MCF 10A (cell line): ENCODE measurements at regions not wholly inside any gene's neighbourhood (a gene's known extent, or its start where the extent isn't known, plus 50 kb on each side); places are given as distances from the start of the nearest gene placed in this dataset.

Experiments
- BruUV-seq: library from RNA; stranded (reverse); fragments of 400-500 nt; replicated peaks from 2 replicates; lab custom pipeline; 2021; lab: Mats Ljungman, UMichigan
- CTCF ChIA-PET: fragments of 300-600 bp; sonication (Branson Sonifier 250); formaldehyde crosslinking; extraction: SDS; loops from one replicate; lab custom pipeline; 2021; ENCODE audit warnings: antibody characterized with exemption, inconsistent platforms; lab: Yijun Ruan, JAX
- POLR2A ChIA-PET: fragments of 300-600, 350-650 bp; sonication (Branson Sonifier 250); formaldehyde crosslinking; extraction: SDS; loops from one replicate; lab custom pipeline; 2020; ENCODE audit warnings: antibody characterized with exemption, inconsistent platforms; lab: Yijun Ruan, JAX
- DNase-seq: peaks from one replicate; pipeline ENCODE4 v3.0.0-alpha.2; 2018; ENCODE audit not compliant: unreplicated experiment
- H3K27ac Mint-ChIP-seq: one replicate; pipeline ENCODE4 v1.8.0; 2022; ENCODE audit warnings: mild to moderate bottlenecking, low read depth, mixed read lengths; ENCODE audit not compliant: unreplicated experiment
- H3K27me3 Mint-ChIP-seq: one replicate; pipeline ENCODE4 v1.8.0; 2022; ENCODE audit warnings: mixed read lengths; ENCODE audit not compliant: insufficient read depth, unreplicated experiment
- H3K36me3 Mint-ChIP-seq: one replicate; pipeline ENCODE4 v1.8.0; 2022; ENCODE audit warnings: mild to moderate bottlenecking, moderate library complexity, mixed read lengths; ENCODE audit not compliant: insufficient read depth, unreplicated experiment
- H3K4me1 Mint-ChIP-seq: one replicate; pipeline ENCODE4 v1.8.0; 2022; ENCODE audit warnings: mixed read lengths; ENCODE audit not compliant: insufficient read depth, unreplicated experiment
- H3K4me3 Mint-ChIP-seq: one replicate; pipeline ENCODE4 v1.8.0; 2022; ENCODE audit warnings: mild to moderate bottlenecking, moderate library complexity, mixed read lengths; ENCODE audit not compliant: unreplicated experiment
- H3K9me3 Mint-ChIP-seq: one replicate; pipeline ENCODE4 v1.8.0; 2022; ENCODE audit warnings: mixed read lengths; ENCODE audit not compliant: unreplicated experiment
- intact Hi-C: fragments of 100-400 bp; cut with micrococcal nuclease; formaldehyde crosslinking; loops from 2 replicates; pipeline ENCODE4 v1.14.1; 2022
- TF ChIP-seq, protein P1 (sequence below): fragments of 200-600 bp; IDR thresholded peaks from one replicate; pipeline ENCODE4 v1.8.0; 2022; ENCODE audit warnings: antibody characterized with exemption, mild to moderate bottlenecking; ENCODE audit not compliant: unreplicated experiment

DNA sequence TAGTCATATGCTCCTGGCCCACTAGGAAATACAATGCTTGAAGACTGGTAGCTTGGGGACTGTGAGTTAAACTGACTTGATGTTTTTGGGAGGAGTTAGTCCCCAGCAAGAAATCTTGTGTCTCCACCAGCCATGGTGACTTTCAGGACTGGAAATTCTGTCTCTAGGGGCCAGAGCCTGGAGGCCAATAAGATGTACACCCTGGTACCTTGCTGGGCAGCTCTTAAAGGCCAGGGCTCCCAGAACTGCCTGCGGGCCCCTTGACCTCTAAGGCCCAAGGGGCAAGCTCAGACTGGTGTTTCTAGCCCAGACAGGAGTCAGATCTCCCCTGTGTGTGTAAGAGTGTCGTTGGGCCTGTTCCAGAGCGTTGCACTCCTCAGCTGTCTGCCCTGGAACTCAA lies 128.7 kb upstream of the C11orf58 start:
- Mint-ChIP-seq H3K9me3 (no peaks in the 10 kb centered on the region), H3K27ac (no peak overlapping the region), H3K4me1 (peaks cover 16% of the 10 kb centered on the region), H3K4me3 (no peak overlapping the region), H3K27me3 (peaks cover 23% of the 10 kb centered on the region), H3K36me3 (no peaks in the 10 kb centered on the region)
- ChIA-PET CTCF (interaction anchor here (0.6 to 1.5 kb wide), 3 partner anchors 96 to 1281 kb away, joined by 3 to 4 read pairs (median 4); no protein-coding TSS in a partner anchor), POLR2A (interaction anchor here (0.7 to 6.0 kb wide), 2 partner anchors 511 to 1703 kb away, joined by 4 to 88 read pairs; no protein-coding TSS in a partner anchor)
- BruUV-seq, result no TSS peak
- TF ChIP-seq, protein P1, sequence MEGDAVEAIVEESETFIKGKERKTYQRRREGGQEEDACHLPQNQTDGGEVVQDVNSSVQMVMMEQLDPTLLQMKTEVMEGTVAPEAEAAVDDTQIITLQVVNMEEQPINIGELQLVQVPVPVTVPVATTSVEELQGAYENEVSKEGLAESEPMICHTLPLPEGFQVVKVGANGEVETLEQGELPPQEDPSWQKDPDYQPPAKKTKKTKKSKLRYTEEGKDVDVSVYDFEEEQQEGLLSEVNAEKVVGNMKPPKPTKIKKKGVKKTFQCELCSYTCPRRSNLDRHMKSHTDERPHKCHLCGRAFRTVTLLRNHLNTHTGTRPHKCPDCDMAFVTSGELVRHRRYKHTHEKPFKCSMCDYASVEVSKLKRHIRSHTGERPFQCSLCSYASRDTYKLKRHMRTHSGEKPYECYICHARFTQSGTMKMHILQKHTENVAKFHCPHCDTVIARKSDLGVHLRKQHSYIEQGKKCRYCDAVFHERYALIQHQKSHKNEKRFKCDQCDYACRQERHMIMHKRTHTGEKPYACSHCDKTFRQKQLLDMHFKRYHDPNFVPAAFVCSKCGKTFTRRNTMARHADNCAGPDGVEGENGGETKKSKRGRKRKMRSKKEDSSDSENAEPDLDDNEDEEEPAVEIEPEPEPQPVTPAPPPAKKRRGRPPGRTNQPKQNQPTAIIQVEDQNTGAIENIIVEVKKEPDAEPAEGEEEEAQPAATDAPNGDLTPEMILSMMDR, result no peak
- intact Hi-C loops, result loop anchor here (5.0 kb wide), 1 partner anchor 567 kb away; no protein-coding TSS in a partner anchor
- no peak for DNase-seq

DNA sequence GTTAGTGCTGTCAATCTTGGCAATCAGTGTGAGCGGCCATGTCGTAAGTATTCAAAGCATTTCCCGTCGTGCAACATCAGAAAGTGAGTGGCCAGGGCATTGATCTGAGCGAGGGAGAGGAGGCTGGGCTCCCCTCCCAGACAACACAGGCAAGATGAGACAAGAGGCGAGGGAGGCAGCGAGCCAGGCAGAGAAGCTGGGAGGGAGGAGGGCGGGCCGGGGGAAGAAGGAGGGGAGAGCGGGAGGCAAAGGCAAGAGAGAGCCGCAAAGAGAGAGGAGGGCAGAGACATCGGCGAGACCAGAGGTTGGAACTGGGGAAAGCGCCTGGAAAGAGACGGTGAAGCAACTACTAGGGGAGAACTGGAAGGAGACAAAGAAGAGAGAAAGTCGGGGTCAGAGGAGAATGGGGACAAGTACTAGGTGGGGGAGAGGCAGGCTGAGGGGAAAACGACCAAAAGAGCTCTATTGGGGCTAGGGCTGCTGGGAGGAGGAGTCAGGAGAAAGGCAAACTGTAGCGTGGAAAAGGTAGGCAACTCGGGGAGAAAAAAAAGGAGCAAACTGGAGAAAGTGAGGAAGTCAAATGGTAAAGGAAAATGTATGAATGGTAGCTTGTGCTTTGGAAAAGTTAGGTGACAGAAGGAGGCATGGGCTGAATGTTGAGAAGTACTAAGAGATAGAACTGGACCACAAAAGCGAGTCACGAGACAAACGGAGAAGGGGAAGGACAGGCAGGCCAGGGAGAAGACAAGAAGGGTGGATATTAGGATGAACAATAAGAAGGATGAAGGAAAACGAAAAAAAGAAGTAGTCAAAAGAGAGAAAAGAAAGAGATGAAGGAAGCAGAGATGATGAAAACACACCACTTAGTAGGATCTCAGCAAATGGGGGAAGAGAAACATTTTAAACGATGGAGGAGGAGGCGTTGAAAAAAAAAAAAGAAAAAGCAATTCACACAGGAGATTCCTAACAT lies 130.5 kb upstream of the C11orf58 start:
- Mint-ChIP-seq H3K4me1 (peaks cover 4% of the 10 kb centered on the region), H3K27me3 (peaks cover 19% of the 10 kb centered on the region), H3K9me3 (no peaks in the 10 kb centered on the region), H3K27ac (no peak overlapping the region), H3K36me3 (no peaks in the 10 kb centered on the region), H3K4me3 (no peak overlapping the region)
- no TSS peak for BruUV-seq
- peak; percentile 58 for DNase-seq
- intact Hi-C loops, result loop anchor here (5.0 kb wide), 1 partner anchor 566 kb away; no protein-coding TSS in a partner anchor
- TF ChIP-seq, protein P1, result no peak
- ChIA-PET CTCF (interaction anchor here (0.5 to 3.9 kb wide), 9 partner anchors 25 to 1045 kb away, joined by 3 to 15 read pairs (median 3); no protein-coding TSS in a partner anchor), POLR2A (interaction anchor here (0.6 to 6.0 kb wide), 16 partner anchors 79 to 900 kb away, joined by 3 to 88 read pairs (median 4); no protein-coding TSS in a partner anchor)

DNA sequence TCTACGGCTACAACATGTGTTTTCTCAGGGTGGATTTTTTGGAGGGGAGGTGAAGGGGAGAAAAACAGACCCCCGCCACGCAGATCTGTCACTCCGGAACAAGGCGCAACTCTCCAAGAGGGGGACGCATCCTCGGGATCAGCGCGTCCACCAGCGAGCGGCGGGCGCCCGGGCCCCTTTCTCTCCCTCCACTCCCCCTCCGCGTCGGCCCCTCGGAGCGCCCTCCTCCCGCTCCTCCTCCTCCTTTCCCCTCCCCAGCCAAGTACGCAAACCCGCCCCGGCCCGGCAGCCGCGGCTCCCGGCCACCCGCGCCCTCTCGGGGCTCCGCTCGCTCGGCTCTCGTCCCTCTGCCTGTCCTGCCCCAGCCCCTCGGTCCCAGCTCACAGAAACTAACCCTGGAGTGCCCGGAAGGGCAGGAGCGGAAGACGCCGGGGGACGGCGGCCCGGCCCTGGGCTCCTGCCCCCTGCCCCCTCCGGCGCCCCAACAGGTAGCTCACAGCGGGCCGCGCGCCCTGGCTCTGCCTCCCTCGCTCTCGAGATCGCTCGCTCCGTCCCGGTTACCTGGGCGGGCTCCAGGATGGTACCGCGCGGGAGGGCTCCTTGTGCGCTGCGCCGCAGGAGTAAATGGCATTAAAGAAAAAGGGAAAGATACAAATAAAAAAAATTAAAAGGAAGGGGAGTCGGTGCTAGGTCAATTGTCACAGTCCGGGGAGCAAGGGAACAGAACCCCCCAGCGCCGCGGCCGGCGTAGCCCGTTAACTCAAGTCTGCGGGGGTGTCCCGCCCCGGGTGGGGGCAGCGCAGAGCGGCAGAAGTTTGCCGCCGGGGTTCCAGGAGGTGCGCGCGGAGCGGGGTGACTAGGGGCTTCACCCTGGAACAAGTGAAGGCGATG lies 131.4 kb upstream of the C11orf58 start:
- CTCF ChIA-PET, result interaction anchor here (0.5 to 3.9 kb wide), 20 partner anchors 26 to 1044 kb away, joined by 3 to 15 read pairs (median 3); no protein-coding TSS in a partner anchor
- peaks cover 9% of the 10 kb centered on the region for H3K27me3 Mint-ChIP-seq
- no peak overlapping the region for H3K4me3 Mint-ChIP-seq
- H3K9me3 Mint-ChIP-seq, result no peaks in the 10 kb centered on the region
- DNase-seq, result peak; percentile 20
- no peaks in the 10 kb centered on the region for H3K36me3 Mint-ChIP-seq
- no peak overlapping the region for H3K27ac Mint-ChIP-seq
- BruUV-seq, result no TSS peak
- POLR2A ChIA-PET, result interaction anchor here (0.6 to 6.0 kb wide), 35 partner anchors 11 to 957 kb away, joined by 3 to 88 read pairs (median 5); partner anchors contain the start of gene C11orf58
- intact Hi-C loops, result loop anchor here (1.0 to 5.0 kb wide), 9 partner anchors 96 to 788 kb away; no protein-coding TSS in a partner anchor
- TF ChIP-seq, protein P1, result no peak
- H3K4me1 Mint-ChIP-seq, result no peaks in the 10 kb centered on the region
